ENCODE measurements at regions not wholly inside any gene's neighbourhood (a gene's known extent, or its start where the extent isn't known, plus 50 kb on each side); places are given as distances from the start of the nearest gene placed in this dataset.

- TF ChIP-seq CTCF (conservative IDR thresholded peaks at IDR 0.05; ENCODE audit: low read length): no peak
- no peak for TF ChIP-seq EZH2phosphoT487 (IDR thresholded peaks at IDR 0.05; ENCODE audit: borderline replicate concordance, low read depth, low read length)
Measured at GRCh38 chr13:105471673-105472072, 1063.8 kb downstream of the EFNB2 start.

Data from OCI-LY7 (cell line).